Fibroblast of lung (primary cell): ENCODE measurements at regions not wholly inside any gene's neighbourhood (a gene's known extent, or its start where the extent isn't known, plus 50 kb on each side); places are given as distances from the start of the nearest gene placed in this dataset.

Experiments
- DNase-seq, 2 donors: peaks; one replicate each; pipeline versions ENCODE4 v3.0.0 to v3.0.0-alpha.2; 2010; ENCODE audit warnings: low read depth in 2 of 2
- H2AFZ ChIP-seq: 2 replicates; pipeline ENCODE4 v1.5.1; 2012; ENCODE audit warnings: low read length, control low read depth, inconsistent platforms
- H3K27ac ChIP-seq: 2 replicates; pipeline ENCODE4 v1.5.1; 2011; ENCODE audit warnings: low read length, control low read depth; ENCODE audit not compliant: insufficient read depth
- H3K27me3 ChIP-seq: 2 replicates; pipeline ENCODE4 v1.5.1; 2011; ENCODE audit warnings: mild to moderate bottlenecking, low read length; ENCODE audit not compliant: control insufficient read depth, insufficient read depth
- H3K36me3 ChIP-seq: 2 replicates; pipeline ENCODE4 v1.5.1; 2011; ENCODE audit warnings: low read length; ENCODE audit not compliant: control insufficient read depth, insufficient read depth
- H3K4me1 ChIP-seq: 2 replicates; pipeline ENCODE4 v1.5.1; 2011; ENCODE audit warnings: low read length; ENCODE audit not compliant: control insufficient read depth, insufficient read depth; ENCODE audit errors: extremely low read depth
- H3K4me2 ChIP-seq: 2 replicates; pipeline ENCODE4 v1.5.1; 2011; ENCODE audit warnings: low read length, control low read depth; ENCODE audit not compliant: insufficient read depth; ENCODE audit errors: extremely low read depth
- H3K4me3 ChIP-seq, 4 experiments: fragments of 200-600 bp in 1 of 4; sonication (generic) in 1 of 4; replicated peaks in 1 of 4; 2 replicates each; pipeline ENCODE4 v1.5.1; 2011 to 2016; ENCODE audit warnings: low read length in 4 of 4, low read depth in 3 of 4, mild to moderate bottlenecking in 3 of 4, control low read depth in 2 of 4, inconsistent platforms in 1 of 4, mixed read lengths in 1 of 4; ENCODE audit not compliant: insufficient read depth in 1 of 4; ENCODE audit errors: control extremely low read depth in 1 of 4
- H3K79me2 ChIP-seq: 2 replicates; pipeline ENCODE4 v1.5.1; 2012; ENCODE audit warnings: mild to moderate bottlenecking, low read length, inconsistent platforms; ENCODE audit not compliant: control insufficient read depth, insufficient read depth
- H3K9ac ChIP-seq: 2 replicates; pipeline ENCODE4 v1.5.1; 2011; ENCODE audit warnings: mild to moderate bottlenecking, low read length, control low read depth; ENCODE audit not compliant: insufficient read depth
- H3K9me3 ChIP-seq: 2 replicates; pipeline ENCODE4 v1.5.1; 2012; ENCODE audit warnings: low read depth, low read length; ENCODE audit not compliant: control insufficient read depth, insufficient read depth
- H4K20me1 ChIP-seq: 2 replicates; pipeline ENCODE4 v1.5.1; 2011; ENCODE audit warnings: low read length; ENCODE audit not compliant: control insufficient read depth, insufficient read depth; ENCODE audit errors: extremely low read depth
- CTCF ChIP-seq, 2 donors: IDR thresholded peaks in 1 of 2; conservative IDR thresholded peaks in 1 of 2; 1 replicate in 1 of 2; 2 replicates in 1 of 2; pipeline ENCODE4 v1.5.1; 2011 to 2012; ENCODE audit warnings: low read length in 2 of 2, control low read depth in 1 of 2, inconsistent platforms in 1 of 2, low read depth in 1 of 2, mild to moderate bottlenecking in 1 of 2
- EZH2 ChIP-seq: IDR thresholded peaks from 2 replicates; pipeline ENCODE4 v1.5.1; 2012; ENCODE audit warnings: low read length, control low read depth, mild to moderate bottlenecking; ENCODE audit errors: missing control alignments

GRCh38 chr17:79242393-79242792, 167.8 kb downstream of the ENGASE start:
- Histone ChIP-seq H3K79me2 (no peaks in the 10 kb centered on the region), H3K9ac (no peak overlapping the region), H3K9me3 (no peaks in the 10 kb centered on the region), H2AFZ (no peak overlapping the region), H3K27me3 (no peaks in the 10 kb centered on the region), H3K36me3 (no peaks in the 10 kb centered on the region), H3K4me3 (no peak overlapping the region), H3K27ac (no peak overlapping the region), H3K4me2 (no peak overlapping the region), H3K4me1 (no peaks in the 10 kb centered on the region), H4K20me1 (no peaks in the 10 kb centered on the region)
- TF ChIP-seq EZH2 (no peak), CTCF (conservative IDR thresholded peaks at IDR 0.05 in 1 of 2, IDR thresholded peaks at IDR 0.05 in 1 of 2; ENCODE audit: low read depth in 1 of 2, low read length in 2 of 2) (no peak)
- no peak for DNase-seq

DNA sequence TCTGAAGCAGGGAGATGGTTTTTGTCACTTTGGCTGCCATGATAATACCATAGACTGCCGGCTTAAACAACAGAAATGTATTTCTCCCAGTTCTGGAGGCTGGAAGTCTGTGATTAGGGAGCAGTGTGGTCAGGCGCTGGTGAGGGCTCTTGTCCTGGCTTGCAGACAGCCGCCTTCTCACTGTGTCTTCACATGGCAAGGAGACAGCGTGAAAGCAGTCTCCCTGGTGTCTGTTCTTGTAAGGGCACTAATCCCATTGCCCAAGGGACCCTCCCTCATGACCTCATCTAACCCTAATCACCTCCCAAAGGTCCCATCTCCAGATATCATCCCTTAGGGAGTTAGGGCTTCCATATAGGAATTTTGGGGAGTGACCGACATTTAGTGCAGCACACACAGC, 167.0 kb downstream of the ENGASE start:
- no peaks in the 10 kb centered on the region for H3K79me2 ChIP-seq
- no peak overlapping the region for H3K4me3 ChIP-seq
- no peak overlapping the region for H3K27ac ChIP-seq
- no peaks in the 10 kb centered on the region for H3K27me3 ChIP-seq
- no peaks in the 10 kb centered on the region for H3K36me3 ChIP-seq
- no peaks in the 10 kb centered on the region for H4K20me1 ChIP-seq
- no peak for DNase-seq
- TF ChIP-seq EZH2 (no peak), CTCF (conservative IDR thresholded peaks at IDR 0.05 in 1 of 2, IDR thresholded peaks at IDR 0.05 in 1 of 2; ENCODE audit: low read depth in 1 of 2, low read length in 2 of 2) (no peak)
- H2AFZ ChIP-seq, result no peak overlapping the region
- H3K4me2 ChIP-seq, result no peak overlapping the region
- no peaks in the 10 kb centered on the region for H3K4me1 ChIP-seq
- H3K9me3 ChIP-seq, result no peaks in the 10 kb centered on the region
- no peak overlapping the region for H3K9ac ChIP-seq

GRCh38 chr17:79239205-79239604, 164.6 kb downstream of the ENGASE start:
- Histone ChIP-seq H3K9me3 (no peaks in the 10 kb centered on the region), H3K27me3 (no peaks in the 10 kb centered on the region), H3K27ac (no peak overlapping the region), H3K4me3 (no peak overlapping the region), H4K20me1 (no peaks in the 10 kb centered on the region), H3K4me2 (no peak overlapping the region), H3K9ac (no peak overlapping the region), H3K79me2 (no peaks in the 10 kb centered on the region), H3K36me3 (no peaks in the 10 kb centered on the region), H3K4me1 (no peaks in the 10 kb centered on the region), H2AFZ (no peak overlapping the region)
- TF ChIP-seq CTCF (conservative IDR thresholded peaks at IDR 0.05 in 1 of 2, IDR thresholded peaks at IDR 0.05 in 1 of 2; ENCODE audit: low read depth in 1 of 2, low read length in 2 of 2), result no peak
- TF ChIP-seq EZH2, result no peak
- DNase-seq, result no peak
